H9 (cell line): ENCODE measurements at regions not wholly inside any gene's neighbourhood (a gene's known extent, or its start where the extent isn't known, plus 50 kb on each side); places are given as distances from the start of the nearest gene placed in this dataset.

Experiments used
- DNase-seq: peaks from one replicate; pipeline ENCODE4 v3.0.0-alpha.2; 2017
- H2AFZ ChIP-seq: one replicate; pipeline ENCODE4 v1.6.1; 2013; ENCODE audit warnings: mild to moderate bottlenecking, low read length, control low read depth, moderate library complexity
- H2AK5ac ChIP-seq: 2 replicates; pipeline ENCODE4 v1.6.1; 2013; ENCODE audit warnings: low read length, control low read depth, mixed read lengths; ENCODE audit not compliant: insufficient read length
- H2BK120ac ChIP-seq: one replicate; pipeline ENCODE4 v1.6.1; 2013; ENCODE audit warnings: low read depth, mild to moderate bottlenecking, low read length, control low read depth, inconsistent platforms; ENCODE audit not compliant: poor library complexity, severe bottlenecking
- H2BK12ac ChIP-seq: 2 replicates; pipeline ENCODE4 v1.6.1; 2013; ENCODE audit warnings: low read length, control low read depth, mixed read lengths, low read depth; ENCODE audit not compliant: insufficient read length
- H2BK15ac ChIP-seq: 2 replicates; pipeline ENCODE4 v1.6.1; 2013; ENCODE audit warnings: low read depth, low read length, control low read depth
- H2BK20ac ChIP-seq: one replicate; pipeline ENCODE4 v1.6.1; 2013; ENCODE audit warnings: low read depth, mild to moderate bottlenecking, low read length, control low read depth, inconsistent platforms; ENCODE audit not compliant: poor library complexity, severe bottlenecking
- H2BK5ac ChIP-seq: 2 replicates; pipeline ENCODE4 v1.6.1; 2013; ENCODE audit warnings: low read length, control low read depth, mixed read lengths; ENCODE audit not compliant: insufficient read length
- H3K14ac ChIP-seq: 2 replicates; pipeline ENCODE4 v1.6.1; 2013; ENCODE audit warnings: low read length, control low read depth; ENCODE audit not compliant: insufficient read depth
- H3K18ac ChIP-seq: 2 replicates; pipeline ENCODE4 v1.6.1; 2013; ENCODE audit warnings: low read depth, mild to moderate bottlenecking, mixed read lengths, low read length, control low read depth; ENCODE audit not compliant: insufficient read length
- H3K23ac ChIP-seq: 2 replicates; pipeline ENCODE4 v1.6.1; 2013; ENCODE audit warnings: low read length, control low read depth, mixed read lengths, low read depth; ENCODE audit not compliant: insufficient read length
- H3K23me2 ChIP-seq: 2 replicates; pipeline ENCODE4 v1.6.1; 2013; ENCODE audit warnings: low read depth, mild to moderate bottlenecking, mixed read lengths, low read length, control low read depth; ENCODE audit not compliant: insufficient read length, poor library complexity, severe bottlenecking
- H3K27ac ChIP-seq: 2 replicates; pipeline ENCODE4 v1.5.1; 2013; ENCODE audit warnings: low read length, control low read depth, mixed read lengths, low read depth; ENCODE audit not compliant: insufficient read length
- H3K27me3 ChIP-seq: 2 replicates; pipeline ENCODE4 v1.6.1; 2013; ENCODE audit warnings: low read length, control low read depth, inconsistent platforms; ENCODE audit not compliant: insufficient read depth
- H3K4ac ChIP-seq: 2 replicates; pipeline ENCODE4 v1.6.1; 2013; ENCODE audit warnings: low read depth, mild to moderate bottlenecking, control low read depth, inconsistent platforms, low read length, moderate library complexity
- H3K4me1 ChIP-seq: 2 replicates; pipeline ENCODE4 v1.6.1; 2013; ENCODE audit warnings: low read length, control low read depth, inconsistent platforms; ENCODE audit not compliant: insufficient read depth
- H3K4me2 ChIP-seq: 2 replicates; pipeline ENCODE4 v1.6.1; 2013; ENCODE audit warnings: low read length, control low read depth, mixed read lengths; ENCODE audit not compliant: insufficient read length, insufficient read depth
- H3K56ac ChIP-seq: 2 replicates; pipeline ENCODE4 v1.6.1; 2013; ENCODE audit warnings: low read depth, mild to moderate bottlenecking, mixed read lengths, low read length, control low read depth; ENCODE audit not compliant: insufficient read length
- H3K79me1 ChIP-seq: 2 replicates; pipeline ENCODE4 v1.6.1; 2013; ENCODE audit warnings: low read depth, mild to moderate bottlenecking, moderate library complexity, low read length, control low read depth, inconsistent platforms; ENCODE audit not compliant: insufficient read depth, poor library complexity, severe bottlenecking
- H3K79me2 ChIP-seq: 2 replicates; pipeline ENCODE4 v1.6.1; 2013; ENCODE audit warnings: low read length, control low read depth, inconsistent platforms; ENCODE audit not compliant: insufficient read depth
- H3K9ac ChIP-seq: 2 replicates; pipeline ENCODE4 v1.6.1; 2013; ENCODE audit warnings: low read length, control low read depth, mixed read lengths; ENCODE audit not compliant: insufficient read length; ENCODE audit errors: extremely low read depth
- H3K9me3 ChIP-seq: one replicate; pipeline ENCODE4 v1.6.1; 2013; ENCODE audit warnings: low read depth, low read length, inconsistent platforms; ENCODE audit not compliant: control insufficient read depth
- H3T11ph ChIP-seq: one replicate; pipeline ENCODE4 v1.6.1; 2013; ENCODE audit warnings: mild to moderate bottlenecking, low read length, control low read depth, inconsistent platforms
- H4K20me1 ChIP-seq: one replicate; pipeline ENCODE4 v1.6.1; 2013; ENCODE audit not compliant: control insufficient read depth, insufficient read length, insufficient read depth
- H4K5ac ChIP-seq: 2 replicates; pipeline ENCODE4 v1.6.1; 2013; ENCODE audit warnings: low read depth, mild to moderate bottlenecking, mixed read lengths, low read length, control low read depth; ENCODE audit not compliant: insufficient read length
- H4K8ac ChIP-seq: replicated peaks from 2 replicates; pipeline ENCODE4 v1.6.1; 2013; ENCODE audit warnings: low read length, control low read depth, mixed read lengths, low read depth; ENCODE audit not compliant: insufficient read length
- H4K91ac ChIP-seq: 2 replicates; pipeline ENCODE4 v1.6.1; 2013; ENCODE audit warnings: low read depth, mild to moderate bottlenecking, moderate library complexity, mixed read lengths, low read length, control low read depth; ENCODE audit not compliant: insufficient read length
- H3K27ac Mint-ChIP-seq, 3 experiments: 2 replicates in 2 of 3; 3 replicates in 1 of 3; pipeline ENCODE4 v1.8.0; 2020 to 2021; ENCODE audit warnings: mixed read lengths in 3 of 3, mild to moderate bottlenecking in 1 of 3, moderate library complexity in 1 of 3
- H3K27me3 Mint-ChIP-seq: 2 replicates; pipeline ENCODE4 v1.8.0; 2021; ENCODE audit warnings: low read depth, mild to moderate bottlenecking, moderate library complexity, mixed read lengths
- H3K36me3 Mint-ChIP-seq, 3 experiments: 2 replicates in 2 of 3; 3 replicates in 1 of 3; pipeline ENCODE4 v1.8.0; 2020 to 2021; ENCODE audit warnings: low read depth in 3 of 3, mixed read lengths in 3 of 3; ENCODE audit not compliant: insufficient read depth in 1 of 3
- H3K4me1 Mint-ChIP-seq, 2 experiments: 2 replicates each; pipeline ENCODE4 v1.8.0; 2020; ENCODE audit warnings: mixed read lengths in 2 of 2
- H3K4me3 Mint-ChIP-seq, 2 experiments: 2 replicates in 1 of 2; 3 replicates in 1 of 2; pipeline ENCODE4 v1.8.0; 2020 to 2021; ENCODE audit warnings: mild to moderate bottlenecking in 2 of 2, mixed read lengths in 2 of 2, moderate library complexity in 1 of 2
- H3K9me3 Mint-ChIP-seq, 2 experiments: 2 replicates in 1 of 2; 3 replicates in 1 of 2; pipeline ENCODE4 v1.8.0; 2020; ENCODE audit warnings: mild to moderate bottlenecking in 2 of 2, mixed read lengths in 2 of 2, moderate library complexity in 1 of 2
- TF ChIP-seq, protein P1 (sequence below): fragments of 200-600 bp; sonication (generic); conservative IDR thresholded peaks from 3 replicates; pipeline ENCODE4 v1.8.0; 2021; ENCODE audit warnings: antibody characterized with exemption, mild to moderate bottlenecking

- Histone ChIP-seq H4K5ac (no peak overlapping the region), H4K91ac (no peak overlapping the region), H2BK20ac (no peak overlapping the region), H3K27ac (no peak overlapping the region), H3K9me3 (no peaks in the 10 kb centered on the region), H2BK15ac (no peak overlapping the region), H3K4ac (no peak overlapping the region), H2BK12ac (no peak overlapping the region), H3K14ac (no peak overlapping the region), H4K20me1 (no peaks in the 10 kb centered on the region), H2BK120ac (no peak overlapping the region), H3K9ac (no peak overlapping the region), H2AK5ac (no peak overlapping the region), H3K79me2 (no peaks in the 10 kb centered on the region), H3K23ac (no peak overlapping the region), H3K56ac (no peak overlapping the region), H2AFZ (no peak overlapping the region), H3K4me2 (no peak overlapping the region), H2BK5ac (no peak overlapping the region), H3T11ph (no peak overlapping the region), H3K79me1 (no peaks in the 10 kb centered on the region), H3K4me1 (no peaks in the 10 kb centered on the region), H4K8ac (no peak overlapping the region), H3K27me3 (no peaks in the 10 kb centered on the region), H3K23me2 (no peaks in the 10 kb centered on the region), H3K18ac (no peak overlapping the region)
- TF ChIP-seq, protein P1, sequence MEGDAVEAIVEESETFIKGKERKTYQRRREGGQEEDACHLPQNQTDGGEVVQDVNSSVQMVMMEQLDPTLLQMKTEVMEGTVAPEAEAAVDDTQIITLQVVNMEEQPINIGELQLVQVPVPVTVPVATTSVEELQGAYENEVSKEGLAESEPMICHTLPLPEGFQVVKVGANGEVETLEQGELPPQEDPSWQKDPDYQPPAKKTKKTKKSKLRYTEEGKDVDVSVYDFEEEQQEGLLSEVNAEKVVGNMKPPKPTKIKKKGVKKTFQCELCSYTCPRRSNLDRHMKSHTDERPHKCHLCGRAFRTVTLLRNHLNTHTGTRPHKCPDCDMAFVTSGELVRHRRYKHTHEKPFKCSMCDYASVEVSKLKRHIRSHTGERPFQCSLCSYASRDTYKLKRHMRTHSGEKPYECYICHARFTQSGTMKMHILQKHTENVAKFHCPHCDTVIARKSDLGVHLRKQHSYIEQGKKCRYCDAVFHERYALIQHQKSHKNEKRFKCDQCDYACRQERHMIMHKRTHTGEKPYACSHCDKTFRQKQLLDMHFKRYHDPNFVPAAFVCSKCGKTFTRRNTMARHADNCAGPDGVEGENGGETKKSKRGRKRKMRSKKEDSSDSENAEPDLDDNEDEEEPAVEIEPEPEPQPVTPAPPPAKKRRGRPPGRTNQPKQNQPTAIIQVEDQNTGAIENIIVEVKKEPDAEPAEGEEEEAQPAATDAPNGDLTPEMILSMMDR = no peak
- H3K4me1 Mint-ChIP-seq = no peaks in the 10 kb centered on the region
- no peak overlapping the region for H3K27ac Mint-ChIP-seq
- H3K9me3 Mint-ChIP-seq = 0 out of 5 replicates have a peak, but pooled peaks cover 0 to 2% of the 10 kb centered on the region in 2 experiments
- no peaks in the 10 kb centered on the region for H3K27me3 Mint-ChIP-seq
- no peak for DNase-seq
- no peak overlapping the region for H3K4me3 Mint-ChIP-seq
- H3K36me3 Mint-ChIP-seq = no peaks in the 10 kb centered on the region; a peak in 2 of 7 replicates
Observed at GRCh38 chr7:82623812-82624211, 180.2 kb upstream of the CACNA2D1 start.
